PC-9 (cell line): ENCODE measurements at regions not wholly inside any gene's neighbourhood (a gene's known extent, or its start where the extent isn't known, plus 50 kb on each side); places are given as distances from the start of the nearest gene placed in this dataset.

Experiments
- BruUV-seq: library from RNA; stranded (reverse); fragments of 400-500 nt; replicated peaks from 2 replicates; lab custom pipeline; 2021; lab: Mats Ljungman, UMichigan
- CTCF ChIA-PET: fragments of 300-600 bp; sonication (Branson Sonifier 250); formaldehyde crosslinking; loops from one replicate; lab custom pipeline; 2022; ENCODE audit warnings: antibody characterized with exemption; lab: Charles Lee
- POLR2A ChIA-PET: fragments of 300-600 bp; sonication (Branson Sonifier 250); formaldehyde crosslinking; loops from one replicate; lab custom pipeline; 2022; ENCODE audit warnings: antibody characterized with exemption; ENCODE audit not compliant: unreplicated experiment; lab: Charles Lee
- DNase-seq, 2 experiments: peaks; one replicate each; pipeline versions ENCODE4 v3.0.0 to v3.0.0-alpha.2; 2015 to 2022; ENCODE audit warnings: mixed read lengths in 1 of 2
- H2AFZ ChIP-seq: fragments of 200-600 bp; sonication (generic); 2 replicates; pipeline ENCODE4 v1.8.1; 2017; ENCODE audit warnings: antibody characterized with exemption
- H3F3A ChIP-seq: fragments of 200-600 bp; sonication (generic); 2 replicates; pipeline ENCODE4 v1.8.1; 2017; ENCODE audit warnings: antibody characterized with exemption, mild to moderate bottlenecking, low read depth; ENCODE audit not compliant: insufficient read depth
- H3K27ac ChIP-seq: fragments of 200-600 bp; sonication (generic); 2 replicates; pipeline ENCODE4 v1.6.1; 2016; ENCODE audit warnings: mixed run types
- H3K27me3 ChIP-seq: fragments of 200-600 bp; sonication (generic); 2 replicates; pipeline ENCODE4 v1.6.1; 2016; ENCODE audit warnings: low read depth, mixed run types; ENCODE audit not compliant: insufficient read depth
- H3K36me3 ChIP-seq: fragments of 200-600 bp; sonication (generic); 2 replicates; pipeline ENCODE4 v1.6.1; 2016; ENCODE audit warnings: low read depth, mixed run types
- H3K4me1 ChIP-seq: fragments of 200-600 bp; sonication (generic); replicated peaks from 2 replicates; pipeline ENCODE4 v1.6.1; 2016; ENCODE audit warnings: mixed run types; ENCODE audit not compliant: insufficient read depth
- H3K4me2 ChIP-seq: fragments of 200-600 bp; sonication (generic); 2 replicates; pipeline ENCODE4 v1.6.1; 2017; ENCODE audit warnings: mixed run types
- H3K4me3 ChIP-seq: fragments of 200-600 bp; sonication (generic); 2 replicates; pipeline ENCODE4 v1.6.1; 2016; ENCODE audit warnings: mixed run types
- H3K79me2 ChIP-seq: fragments of 200-600 bp; sonication (generic); 2 replicates; pipeline ENCODE4 v1.6.1; 2017; ENCODE audit warnings: low read depth, mixed run types
- H3K9me2 ChIP-seq: fragments of 200-600 bp; sonication (generic); 2 replicates; pipeline ENCODE4 v1.8.1; 2017; ENCODE audit warnings: mild to moderate bottlenecking; ENCODE audit not compliant: insufficient read depth
- H3K9me3 ChIP-seq: fragments of 200-600 bp; sonication (generic); 2 replicates; pipeline ENCODE4 v1.8.1; 2016; ENCODE audit warnings: low read depth; ENCODE audit not compliant: insufficient read depth
- H4K20me1 ChIP-seq: fragments of 200-600 bp; sonication (generic); 2 replicates; pipeline ENCODE4 v1.8.1; 2017; ENCODE audit not compliant: insufficient read depth
- EZH2 ChIP-seq: fragments of 200-600 bp; sonication (generic); IDR thresholded peaks from 2 replicates; pipeline ENCODE4 v1.8.0; 2017; ENCODE audit warnings: antibody characterized with exemption, low read depth
- intact Hi-C: fragments of 100-400 bp; cut with micrococcal nuclease; formaldehyde crosslinking; loops from one replicate; pipeline ENCODE4 v1.10.0; 2022; ENCODE audit not compliant: unreplicated experiment
- TF ChIP-seq, protein P1 (sequence below): fragments of 200-600 bp; sonication (generic); conservative IDR thresholded peaks from 2 replicates; pipeline ENCODE4 v1.6.1; 2017; ENCODE audit warnings: mixed run types, antibody characterized with exemption, mild to moderate bottlenecking, moderate library complexity

GRCh38 chr1:204754821-204755220, 69.3 kb upstream of the LRRN2 start:
- intact Hi-C loops: no loop called here
- CTCF ChIA-PET: no interaction called here

GRCh38 chr1:204756349-204756748, 70.8 kb upstream of the LRRN2 start:
- no peaks in the 10 kb centered on the region for H3K79me2 ChIP-seq
- CTCF ChIA-PET: no interaction called here
- no peaks in the 10 kb centered on the region for H4K20me1 ChIP-seq
- peaks cover 4% of the 10 kb centered on the region; the same call in 1 of the 2 replicates for H3K4me1 ChIP-seq
- no peak for TF ChIP-seq EZH2
- TF ChIP-seq, protein P1, sequence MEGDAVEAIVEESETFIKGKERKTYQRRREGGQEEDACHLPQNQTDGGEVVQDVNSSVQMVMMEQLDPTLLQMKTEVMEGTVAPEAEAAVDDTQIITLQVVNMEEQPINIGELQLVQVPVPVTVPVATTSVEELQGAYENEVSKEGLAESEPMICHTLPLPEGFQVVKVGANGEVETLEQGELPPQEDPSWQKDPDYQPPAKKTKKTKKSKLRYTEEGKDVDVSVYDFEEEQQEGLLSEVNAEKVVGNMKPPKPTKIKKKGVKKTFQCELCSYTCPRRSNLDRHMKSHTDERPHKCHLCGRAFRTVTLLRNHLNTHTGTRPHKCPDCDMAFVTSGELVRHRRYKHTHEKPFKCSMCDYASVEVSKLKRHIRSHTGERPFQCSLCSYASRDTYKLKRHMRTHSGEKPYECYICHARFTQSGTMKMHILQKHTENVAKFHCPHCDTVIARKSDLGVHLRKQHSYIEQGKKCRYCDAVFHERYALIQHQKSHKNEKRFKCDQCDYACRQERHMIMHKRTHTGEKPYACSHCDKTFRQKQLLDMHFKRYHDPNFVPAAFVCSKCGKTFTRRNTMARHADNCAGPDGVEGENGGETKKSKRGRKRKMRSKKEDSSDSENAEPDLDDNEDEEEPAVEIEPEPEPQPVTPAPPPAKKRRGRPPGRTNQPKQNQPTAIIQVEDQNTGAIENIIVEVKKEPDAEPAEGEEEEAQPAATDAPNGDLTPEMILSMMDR: no peak
- H3K4me2 ChIP-seq: no peak overlapping the region
- no peak overlapping the region for H3K4me3 ChIP-seq
- no peak overlapping the region for H3K27ac ChIP-seq
- no peaks in the 10 kb centered on the region for H3K9me3 ChIP-seq
- POLR2A ChIA-PET: no interaction called here
- H3K9me2 ChIP-seq: no peaks in the 10 kb centered on the region
- no peaks in the 10 kb centered on the region for H3K27me3 ChIP-seq
- no peak for DNase-seq
- intact Hi-C loops: no loop called here
- BruUV-seq: no TSS peak
- no peaks in the 10 kb centered on the region for H3K36me3 ChIP-seq
- H3F3A ChIP-seq: no peaks in the 10 kb centered on the region; the same call in 1 of the 2 replicates
- no peak overlapping the region for H2AFZ ChIP-seq

More at GRCh38 chr1:204754821-204755220, 69.3 kb upstream of the LRRN2 start:
- POLR2A ChIA-PET: interaction anchor here (0.6 kb wide), 1 partner anchor 238 kb away, joined by 3 read pairs; no protein-coding TSS in a partner anchor
- H2AFZ ChIP-seq: no peak overlapping the region
- peaks cover 8% of the 10 kb centered on the region; the same call in 1 of the 2 replicates for H3K4me1 ChIP-seq
- H3F3A ChIP-seq: no peaks in the 10 kb centered on the region; the same call in 1 of the 2 replicates
- no peaks in the 10 kb centered on the region for H3K9me3 ChIP-seq
- H3K27ac ChIP-seq: no peak overlapping the region
- BruUV-seq: no TSS peak
- no peak overlapping the region for H3K4me2 ChIP-seq
- no peaks in the 10 kb centered on the region for H3K27me3 ChIP-seq
- H3K9me2 ChIP-seq: no peaks in the 10 kb centered on the region
- no peak overlapping the region for H3K4me3 ChIP-seq
- H3K36me3 ChIP-seq: no peaks in the 10 kb centered on the region
- no peaks in the 10 kb centered on the region for H4K20me1 ChIP-seq
- DNase-seq: no peak
- TF ChIP-seq, protein P1: no peak
- no peak for TF ChIP-seq EZH2
- H3K79me2 ChIP-seq: no peaks in the 10 kb centered on the region

GRCh38 chr1:204756811-204757210, 71.3 kb upstream of the LRRN2 start:
- intact Hi-C loops: no loop called here
- POLR2A ChIA-PET: no interaction called here

More at GRCh38 chr1:204756811-204757210, 71.3 kb upstream of the LRRN2 start:
- Histone ChIP-seq H3K4me3 (no peak overlapping the region), H3K4me2 (no peak overlapping the region), H4K20me1 (no peaks in the 10 kb centered on the region), H3K9me2 (no peaks in the 10 kb centered on the region), H2AFZ (no peak overlapping the region), H3K36me3 (no peaks in the 10 kb centered on the region), H3K27ac (no peak overlapping the region), H3K79me2 (no peaks in the 10 kb centered on the region), H3K4me1 (no peaks in the 10 kb centered on the region), H3K9me3 (no peaks in the 10 kb centered on the region), H3F3A (no peaks in the 10 kb centered on the region; the same call in 1 of the 2 replicates), H3K27me3 (no peaks in the 10 kb centered on the region)
- CTCF ChIA-PET: no interaction called here
- DNase-seq: no peak
- BruUV-seq: no TSS peak
- no peak for TF ChIP-seq EZH2
- TF ChIP-seq, protein P1: no peak
